CD4-positive, alpha-beta T cell (primary cell): ENCODE measurements at regions not wholly inside any gene's neighbourhood (a gene's known extent, or its start where the extent isn't known, plus 50 kb on each side); places are given as distances from the start of the nearest gene placed in this dataset.

Experiments
- ATAC-seq: fragments of 200-7000 bp; cut with Tn5 transposase; one replicate; pipeline ENCODE4 v1.10.0; 2022; ENCODE audit warnings: mild to moderate bottlenecking; ENCODE audit not compliant: poor library complexity
- CTCF ChIA-PET: fragments of 350-600 bp; sonication (Branson Sonifier 250); formaldehyde crosslinking; loops from one replicate; lab custom pipeline; 2021; ENCODE audit warnings: antibody characterized with exemption, inconsistent platforms; lab: Charles Lee
- POLR2A ChIA-PET: fragments of 350-600 bp; sonication (Branson Sonifier 250); formaldehyde crosslinking; loops from one replicate; lab custom pipeline; 2021; ENCODE audit warnings: antibody characterized with exemption, inconsistent platforms; lab: Charles Lee
- DNase-seq, 14 experiments: peaks; one replicate each; pipeline ENCODE4 v3.0.0-alpha.2; 2013 to 2020; ENCODE audit warnings: mixed read lengths in 2 of 14
- H3K27ac ChIP-seq, 2 donors: one replicate each; pipeline versions ENCODE4 v1.5.1 to v1.7.0; 2013; ENCODE audit warnings: low read length in 2 of 2, low read depth in 1 of 2, mild to moderate bottlenecking in 1 of 2
- H3K27me3 ChIP-seq, 2 experiments: 1 replicate in 1 of 2; 2 replicates in 1 of 2; pipeline versions ENCODE4 v1.6.1 to v1.7.0; 2013; ENCODE audit warnings: low read length in 2 of 2, control low read depth in 1 of 2, mild to moderate bottlenecking in 1 of 2, moderate library complexity in 1 of 2; ENCODE audit not compliant: insufficient read depth in 2 of 2, control insufficient read depth in 1 of 2
- H3K36me3 ChIP-seq: one replicate; pipeline ENCODE4 v1.6.1; 2013; ENCODE audit warnings: low read length, control low read depth; ENCODE audit not compliant: insufficient read depth
- H3K4me1 ChIP-seq: one replicate; pipeline ENCODE4 v1.6.1; 2013; ENCODE audit warnings: low read length, control low read depth; ENCODE audit not compliant: insufficient read depth
- H3K4me3 ChIP-seq: one replicate; pipeline ENCODE4 v1.5.1; 2013; ENCODE audit warnings: mild to moderate bottlenecking, low read length, moderate library complexity
- H3K9me3 ChIP-seq, 2 experiments: 1 replicate in 1 of 2; 2 replicates in 1 of 2; pipeline versions ENCODE4 v1.6.1 to v1.7.0; 2013; ENCODE audit warnings: low read length in 2 of 2, mild to moderate bottlenecking in 2 of 2, control low read depth in 1 of 2, moderate library complexity in 1 of 2; ENCODE audit not compliant: control insufficient read depth in 1 of 2, insufficient read depth in 1 of 2
- H3K27ac Mint-ChIP-seq: one replicate; pipeline ENCODE4 v1.8.0; 2020; ENCODE audit warnings: mixed read lengths
- H3K27me3 Mint-ChIP-seq: one replicate; pipeline ENCODE4 v1.8.0; 2021; ENCODE audit warnings: mixed read lengths
- H3K36me3 Mint-ChIP-seq: one replicate; pipeline ENCODE4 v1.8.0; 2021; ENCODE audit warnings: low read depth, mixed read lengths
- H3K4me1 Mint-ChIP-seq: one replicate; pipeline ENCODE4 v1.8.0; 2021; ENCODE audit warnings: low read depth, mixed read lengths
- H3K4me3 Mint-ChIP-seq: one replicate; pipeline ENCODE4 v1.8.0; 2020; ENCODE audit warnings: mild to moderate bottlenecking, mixed read lengths
- H3K9me3 Mint-ChIP-seq: one replicate; pipeline ENCODE4 v1.8.0; 2020; ENCODE audit warnings: mixed read lengths
- intact Hi-C, 2 experiments: fragments of 100-400 bp; cut with DNase I in 1 of 2; cut with micrococcal nuclease in 1 of 2; formaldehyde crosslinking; loops; one replicate each; pipeline versions ENCODE4 v1.15.1 to v1.9.0; 2023 to 2025; cut with DNase I, micrococcal nuclease
- TF ChIP-seq, protein P1 (sequence below): fragments of 200-600 bp; IDR thresholded peaks from one replicate; pipeline ENCODE4 v1.8.0; 2022; ENCODE audit warnings: antibody characterized with exemption, mild to moderate bottlenecking

DNA sequence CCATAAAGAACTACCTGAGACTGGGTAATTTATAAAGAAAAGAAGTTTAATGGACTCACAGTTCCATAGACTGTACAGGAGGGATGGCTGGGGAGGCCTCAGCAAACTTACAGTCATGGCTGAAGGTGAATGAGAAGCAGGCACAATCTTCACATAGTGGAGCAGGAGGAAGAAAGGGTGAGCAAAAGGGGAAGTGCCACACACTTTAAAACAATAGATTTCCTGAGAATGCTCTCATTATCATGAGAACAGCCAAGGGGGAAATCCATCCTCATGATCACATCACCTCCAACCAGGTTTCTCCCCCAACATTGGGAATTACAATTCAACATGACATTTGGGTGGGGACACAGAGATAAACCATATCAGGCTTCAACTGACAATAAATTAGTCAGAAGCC lies 664.9 kb downstream of the TAF11L14 start:
- no peaks in the 10 kb centered on the region for H3K27me3 ChIP-seq
- H3K4me1 ChIP-seq, result no peaks in the 10 kb centered on the region
- no peak for ATAC-seq
- Mint-ChIP-seq H3K9me3 (peaks cover under 1% of the 10 kb centered on the region), H3K4me1 (no peaks in the 10 kb centered on the region), H3K36me3 (no peaks in the 10 kb centered on the region), H3K27me3 (no peaks in the 10 kb centered on the region), H3K4me3 (no peak overlapping the region), H3K27ac (no peak overlapping the region)
- peak in 1 of 14 experiments; percentile 9 for DNase-seq
- no peak overlapping the region for H3K27ac ChIP-seq
- TF ChIP-seq, protein P1, sequence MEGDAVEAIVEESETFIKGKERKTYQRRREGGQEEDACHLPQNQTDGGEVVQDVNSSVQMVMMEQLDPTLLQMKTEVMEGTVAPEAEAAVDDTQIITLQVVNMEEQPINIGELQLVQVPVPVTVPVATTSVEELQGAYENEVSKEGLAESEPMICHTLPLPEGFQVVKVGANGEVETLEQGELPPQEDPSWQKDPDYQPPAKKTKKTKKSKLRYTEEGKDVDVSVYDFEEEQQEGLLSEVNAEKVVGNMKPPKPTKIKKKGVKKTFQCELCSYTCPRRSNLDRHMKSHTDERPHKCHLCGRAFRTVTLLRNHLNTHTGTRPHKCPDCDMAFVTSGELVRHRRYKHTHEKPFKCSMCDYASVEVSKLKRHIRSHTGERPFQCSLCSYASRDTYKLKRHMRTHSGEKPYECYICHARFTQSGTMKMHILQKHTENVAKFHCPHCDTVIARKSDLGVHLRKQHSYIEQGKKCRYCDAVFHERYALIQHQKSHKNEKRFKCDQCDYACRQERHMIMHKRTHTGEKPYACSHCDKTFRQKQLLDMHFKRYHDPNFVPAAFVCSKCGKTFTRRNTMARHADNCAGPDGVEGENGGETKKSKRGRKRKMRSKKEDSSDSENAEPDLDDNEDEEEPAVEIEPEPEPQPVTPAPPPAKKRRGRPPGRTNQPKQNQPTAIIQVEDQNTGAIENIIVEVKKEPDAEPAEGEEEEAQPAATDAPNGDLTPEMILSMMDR, result no peak
- ChIA-PET CTCF (no interaction called here), POLR2A (no interaction called here)
- no peak overlapping the region for H3K4me3 ChIP-seq
- H3K36me3 ChIP-seq, result no peaks in the 10 kb centered on the region
- H3K9me3 ChIP-seq, result peaks cover 0 to 5% of the 10 kb centered on the region in 2 experiments
- intact Hi-C loops, result no loop called here

DNA sequence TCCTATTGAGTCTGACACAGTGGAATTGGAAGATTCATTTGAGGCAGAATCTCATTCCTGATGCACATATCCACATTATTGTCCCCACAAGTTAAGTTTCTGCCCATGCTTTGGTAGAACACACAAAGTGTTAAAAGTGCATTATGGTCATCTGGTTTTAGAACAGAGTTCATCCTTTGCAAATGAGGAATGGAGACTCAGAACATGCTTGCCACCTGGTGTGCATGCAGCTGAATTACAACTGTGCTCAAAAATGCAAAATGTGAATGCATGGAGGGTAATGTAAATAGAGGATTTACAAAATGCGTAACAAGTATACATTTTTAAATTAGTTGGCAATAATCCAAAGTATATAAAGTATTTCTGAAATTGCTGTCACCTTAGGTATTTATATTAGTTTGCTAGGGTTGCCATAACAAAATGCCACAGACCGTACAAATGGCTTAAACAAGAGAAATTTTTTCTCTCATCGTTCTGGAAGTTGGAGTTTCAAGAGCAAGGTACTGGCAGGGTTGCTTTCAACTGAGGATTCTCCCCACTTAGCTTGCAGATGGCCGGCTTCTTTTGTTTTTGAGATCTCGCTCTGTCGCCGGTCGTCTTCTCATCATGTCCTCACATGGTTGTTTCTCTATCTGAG lies 671.1 kb downstream of the TAF11L14 start:
- Mint-ChIP-seq H3K27me3 (no peaks in the 10 kb centered on the region), H3K4me1 (no peaks in the 10 kb centered on the region), H3K4me3 (no peak overlapping the region), H3K9me3 (peaks cover 2% of the 10 kb centered on the region), H3K36me3 (no peaks in the 10 kb centered on the region), H3K27ac (no peak overlapping the region)
- no peak overlapping the region for H3K4me3 ChIP-seq
- CTCF ChIA-PET, result no interaction called here
- POLR2A ChIA-PET, result no interaction called here
- intact Hi-C loops, result no loop called here
- H3K27ac ChIP-seq, result no peak overlapping the region
- H3K4me1 ChIP-seq, result no peaks in the 10 kb centered on the region
- ATAC-seq (no peak), DNase-seq (peak in 1 of 14 experiments; percentile 9)
- no peaks in the 10 kb centered on the region for H3K36me3 ChIP-seq
- H3K9me3 ChIP-seq, result peaks cover 0 to 10% of the 10 kb centered on the region in 2 experiments
- TF ChIP-seq, protein P1, result no peak
- no peaks in the 10 kb centered on the region for H3K27me3 ChIP-seq

DNA sequence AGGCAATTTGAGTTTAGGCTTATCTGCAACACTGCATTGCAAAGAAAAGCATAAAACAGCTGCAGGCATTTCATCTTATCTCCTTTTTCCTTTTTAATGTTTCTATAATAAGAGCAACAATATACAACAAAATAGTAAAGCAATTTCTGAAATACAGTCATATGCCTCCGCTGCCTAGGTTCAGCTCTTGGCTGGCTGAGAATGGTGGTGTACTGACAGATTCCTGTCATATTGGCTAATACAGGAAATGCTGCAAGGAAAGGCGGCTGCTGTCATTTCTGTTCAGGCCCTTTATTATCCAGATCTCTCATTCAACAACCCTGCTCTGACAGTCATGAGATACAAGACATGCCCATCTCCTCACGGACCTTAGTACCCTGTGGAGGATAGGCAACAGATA lies 677.0 kb downstream of the TAF11L14 start:
- Histone ChIP-seq H3K27me3 (no peaks in the 10 kb centered on the region), H3K36me3 (no peaks in the 10 kb centered on the region), H3K4me3 (no peak overlapping the region), H3K27ac (no peak overlapping the region), H3K4me1 (no peaks in the 10 kb centered on the region), H3K9me3 (peaks cover 0 to 10% of the 10 kb centered on the region in 2 experiments)
- ATAC-seq, result no peak
- no peaks in the 10 kb centered on the region for H3K36me3 Mint-ChIP-seq
- peak in 1 of 14 experiments; percentile 1 for DNase-seq
- ChIA-PET CTCF (no interaction called here), POLR2A (no interaction called here)
- intact Hi-C loops, result loop anchor here in 1 of 2 experiments (10.0 kb wide), 1 partner anchor 1516 kb away; no protein-coding TSS in a partner anchor
- H3K27ac Mint-ChIP-seq, result no peak overlapping the region
- H3K27me3 Mint-ChIP-seq, result no peaks in the 10 kb centered on the region
- no peaks in the 10 kb centered on the region for H3K9me3 Mint-ChIP-seq
- no peak overlapping the region for H3K4me3 Mint-ChIP-seq
- TF ChIP-seq, protein P1, result no peak
- no peaks in the 10 kb centered on the region for H3K4me1 Mint-ChIP-seq
